Neuronal stem cell (in vitro differentiated cells): ENCODE measurements at regions not wholly inside any gene's neighbourhood (a gene's known extent, or its start where the extent isn't known, plus 50 kb on each side); places are given as distances from the start of the nearest gene placed in this dataset.

Experiments
- DNase-seq: peaks from one replicate; pipeline ENCODE4 v3.0.0-alpha.2; 2013; ENCODE audit warnings: low spot score
- H2AFZ ChIP-seq: one replicate; pipeline ENCODE4 v1.6.1; 2013; ENCODE audit warnings: mild to moderate bottlenecking, low read length, inconsistent platforms
- H2AK5ac ChIP-seq: 2 replicates; pipeline ENCODE4 v1.6.1; 2013; ENCODE audit warnings: low read depth, mild to moderate bottlenecking, inconsistent platforms, low read length, moderate library complexity, mixed read lengths
- H2BK120ac ChIP-seq: 2 replicates; pipeline ENCODE4 v1.6.1; 2013; ENCODE audit warnings: low read depth, mild to moderate bottlenecking, inconsistent platforms, low read length, moderate library complexity, mixed read lengths
- H2BK12ac ChIP-seq: one replicate; pipeline ENCODE4 v1.6.1; 2013; ENCODE audit warnings: low read length, inconsistent platforms
- H2BK15ac ChIP-seq: 2 replicates; pipeline ENCODE4 v1.6.1; 2013; ENCODE audit warnings: mild to moderate bottlenecking, low read length, inconsistent platforms, mixed read lengths
- H2BK5ac ChIP-seq: one replicate; pipeline ENCODE4 v1.6.1; 2013; ENCODE audit warnings: inconsistent platforms, mild to moderate bottlenecking, low read length, moderate library complexity
- H3K14ac ChIP-seq: one replicate; pipeline ENCODE4 v1.6.1; 2013; ENCODE audit warnings: low read length, inconsistent platforms
- H3K18ac ChIP-seq: 2 replicates; pipeline ENCODE4 v1.6.1; 2013; ENCODE audit warnings: low read length, inconsistent platforms
- H3K23ac ChIP-seq: 2 replicates; pipeline ENCODE4 v1.6.1; 2013; ENCODE audit warnings: low read depth, mild to moderate bottlenecking, mixed read lengths, low read length, inconsistent platforms; ENCODE audit not compliant: poor library complexity
- H3K27ac ChIP-seq: replicated peaks from 3 replicates; pipeline ENCODE4 v1.5.1; 2013; ENCODE audit warnings: low read length, inconsistent platforms
- H3K27me3 ChIP-seq, 3 experiments: 2 replicates each; pipeline ENCODE4 v1.6.1; 2013; ENCODE audit warnings: low read length in 3 of 3, mild to moderate bottlenecking in 2 of 3, inconsistent platforms in 1 of 3, low read depth in 1 of 3, mixed read lengths in 1 of 3, moderate library complexity in 1 of 3; ENCODE audit not compliant: control insufficient read depth in 3 of 3, insufficient read depth in 3 of 3
- H3K36me3 ChIP-seq, 2 donors: replicated peaks in 1 of 2; 2 replicates each; pipeline ENCODE4 v1.6.1; 2013; ENCODE audit warnings: low read length in 2 of 2; ENCODE audit not compliant: control insufficient read depth in 2 of 2, insufficient read depth in 2 of 2
- H3K4ac ChIP-seq: 2 replicates; pipeline ENCODE4 v1.6.1; 2013; ENCODE audit warnings: inconsistent platforms, mild to moderate bottlenecking, low read length, moderate library complexity
- H3K4me1 ChIP-seq, 2 donors: 1 replicate in 1 of 2; 2 replicates in 1 of 2; pipeline ENCODE4 v1.6.1; 2013; ENCODE audit warnings: low read length in 2 of 2, low read depth in 1 of 2; ENCODE audit not compliant: control insufficient read depth in 2 of 2, insufficient read depth in 1 of 2
- H3K4me2 ChIP-seq: one replicate; pipeline ENCODE4 v1.6.1; 2013; ENCODE audit warnings: mild to moderate bottlenecking, low read length, inconsistent platforms; ENCODE audit not compliant: insufficient read depth, poor library complexity, severe bottlenecking
- H3K4me3 ChIP-seq, 2 donors: 2 replicates each; pipeline ENCODE4 v1.5.1; 2013; ENCODE audit warnings: low read length in 2 of 2, mild to moderate bottlenecking in 2 of 2, inconsistent platforms in 1 of 2, moderate library complexity in 1 of 2
- H3K79me1 ChIP-seq: one replicate; pipeline ENCODE4 v1.6.1; 2013; ENCODE audit warnings: low read depth, mild to moderate bottlenecking, inconsistent platforms, low read length, moderate library complexity
- H3K9ac ChIP-seq: one replicate; pipeline ENCODE4 v1.6.1; 2013; ENCODE audit warnings: mild to moderate bottlenecking, low read depth, low read length, inconsistent platforms; ENCODE audit not compliant: poor library complexity
- H3K9me3 ChIP-seq, 2 donors: replicated peaks in 1 of 2; 2 replicates each; pipeline versions ENCODE3 to v1.6.1; 2013; ENCODE audit warnings: low read length in 2 of 2, mild to moderate bottlenecking in 2 of 2, inconsistent platforms in 1 of 2, low read depth in 1 of 2, mixed read lengths in 1 of 2, moderate library complexity in 1 of 2; ENCODE audit not compliant: control insufficient read depth in 2 of 2, insufficient read depth in 1 of 2
- H4K8ac ChIP-seq: one replicate; pipeline ENCODE4 v1.6.1; 2013; ENCODE audit warnings: low read depth, mild to moderate bottlenecking, inconsistent platforms, low read length, moderate library complexity
- H4K91ac ChIP-seq: one replicate; pipeline ENCODE4 v1.6.1; 2013; ENCODE audit warnings: low read length, low read depth, mild to moderate bottlenecking, inconsistent platforms; ENCODE audit not compliant: poor library complexity
- WGBS, 2 donors: extraction: QIAGEN DNeasy Blood & Tissue Kit; methylation state at CpG; one replicate each; pipeline ENCODE4 v1.1.7; 2013; ENCODE audit warnings: missing lambda C conversion rate in 2 of 2, mixed read lengths in 1 of 2; ENCODE audit not compliant: insufficient read length in 2 of 2, insufficient replicate concordance in 1 of 2; ENCODE audit errors: extremely low coverage in 2 of 2; 5-methylcytosine and 5-hydroxymethylcytosine counted together

GRCh38 chr5:5069851-5070250 is 70.3 kb upstream of the ADAMTS16 start:
- Histone ChIP-seq H3K36me3 (no peaks in the 10 kb centered on the region), H3K4me1 (no peaks in the 10 kb centered on the region), H2AFZ (no peak overlapping the region), H3K4ac (no peak overlapping the region), H2BK12ac (no peak overlapping the region), H4K8ac (no peak overlapping the region), H3K18ac (no peak overlapping the region), H3K23ac (no peak overlapping the region), H3K27ac (no peak overlapping the region), H4K91ac (no peak overlapping the region), H3K4me2 (no peak overlapping the region), H3K27me3 (no peaks in the 10 kb centered on the region), H2BK5ac (no peak overlapping the region), H3K9me3 (no peaks in the 10 kb centered on the region), H2AK5ac (no peak overlapping the region), H2BK120ac (no peak overlapping the region), H3K79me1 (no peaks in the 10 kb centered on the region), H3K14ac (no peak overlapping the region), H2BK15ac (no peak overlapping the region), H3K4me3 (no peak overlapping the region), H3K9ac (no peak overlapping the region)
- DNase-seq = no peak
- WGBS, 2 donors = no CpG with 5 or more reads among the region's 5 CpGs

- Histone ChIP-seq H3K14ac (no peak overlapping the region), H2BK5ac (no peak overlapping the region), H3K4ac (no peak overlapping the region), H3K9me3 (no peaks in the 10 kb centered on the region), H2BK15ac (no peak overlapping the region), H3K27me3 (no peaks in the 10 kb centered on the region), H3K9ac (no peak overlapping the region), H2AK5ac (no peak overlapping the region), H3K23ac (no peak overlapping the region), H3K4me1 (no peaks in the 10 kb centered on the region), H3K79me1 (no peaks in the 10 kb centered on the region), H3K4me3 (no peak overlapping the region), H3K18ac (no peak overlapping the region), H3K36me3 (no peaks in the 10 kb centered on the region), H4K91ac (no peak overlapping the region), H2BK12ac (no peak overlapping the region), H3K27ac (no peak overlapping the region), H4K8ac (no peak overlapping the region), H3K4me2 (no peak overlapping the region), H2AFZ (no peak overlapping the region), H2BK120ac (no peak overlapping the region)
- no CpG with 5 or more reads among the region's 5 CpGs for WGBS, 2 donors
- DNase-seq = no peak
Observed at GRCh38 chr5:5071554-5071953, 68.6 kb upstream of the ADAMTS16 start.

- Histone ChIP-seq H3K4me3 (no peak overlapping the region), H3K27me3 (no peaks in the 10 kb centered on the region), H2BK15ac (no peak overlapping the region), H4K8ac (no peak overlapping the region), H3K9me3 (no peaks in the 10 kb centered on the region), H3K18ac (no peak overlapping the region), H3K4me1 (peaks cover 0 to 2% of the 10 kb centered on the region in 2 donors), H2BK120ac (no peak overlapping the region), H2BK12ac (no peak overlapping the region), H3K27ac (no peak overlapping the region), H3K9ac (no peak overlapping the region), H3K4me2 (no peak overlapping the region), H2AK5ac (no peak overlapping the region), H3K4ac (no peak overlapping the region), H2BK5ac (no peak overlapping the region), H3K23ac (no peak overlapping the region), H3K14ac (no peak overlapping the region), H2AFZ (no peak overlapping the region), H4K91ac (no peak overlapping the region), H3K79me1 (no peaks in the 10 kb centered on the region), H3K36me3 (no peaks in the 10 kb centered on the region)
- DNase-seq = no peak
- no CpG with 5 or more reads among the region's 1 CpG for WGBS, 2 donors
Observed at GRCh38 chr5:5077236-5077635, 62.9 kb upstream of the ADAMTS16 start.

GRCh38 chr5:5078009-5078897 is 61.9 kb upstream of the ADAMTS16 start:
- Histone ChIP-seq H3K79me1 (no peaks in the 10 kb centered on the region), H3K23ac (no peak overlapping the region), H3K4me3 (no peak overlapping the region), H3K14ac (no peak overlapping the region), H2BK15ac (no peak overlapping the region), H3K18ac (no peak overlapping the region), H3K27ac (no peak overlapping the region), H2BK120ac (no peak overlapping the region), H3K4me2 (no peak overlapping the region), H3K4ac (no peak overlapping the region), H3K9me3 (no peaks in the 10 kb centered on the region), H3K9ac (no peak overlapping the region), H2AFZ (no peak overlapping the region), H3K27me3 (no peaks in the 10 kb centered on the region), H3K36me3 (no peaks in the 10 kb centered on the region), H2BK5ac (no peak overlapping the region), H2AK5ac (no peak overlapping the region), H3K4me1 (peaks cover 0 to 2% of the 10 kb centered on the region in 2 donors), H4K8ac (no peak overlapping the region), H2BK12ac (no peak overlapping the region), H4K91ac (no peak overlapping the region)
- no CpG with 5 or more reads among the region's 9 CpGs for WGBS, 2 donors
- DNase-seq = no peak
